ENCODE measurements at regions not wholly inside any gene's neighbourhood (a gene's known extent, or its start where the extent isn't known, plus 50 kb on each side); places are given as distances from the start of the nearest gene placed in this dataset.

- H3K27ac ChIP-seq = no peak overlapping the region
- TF ChIP-seq, protein P1, sequence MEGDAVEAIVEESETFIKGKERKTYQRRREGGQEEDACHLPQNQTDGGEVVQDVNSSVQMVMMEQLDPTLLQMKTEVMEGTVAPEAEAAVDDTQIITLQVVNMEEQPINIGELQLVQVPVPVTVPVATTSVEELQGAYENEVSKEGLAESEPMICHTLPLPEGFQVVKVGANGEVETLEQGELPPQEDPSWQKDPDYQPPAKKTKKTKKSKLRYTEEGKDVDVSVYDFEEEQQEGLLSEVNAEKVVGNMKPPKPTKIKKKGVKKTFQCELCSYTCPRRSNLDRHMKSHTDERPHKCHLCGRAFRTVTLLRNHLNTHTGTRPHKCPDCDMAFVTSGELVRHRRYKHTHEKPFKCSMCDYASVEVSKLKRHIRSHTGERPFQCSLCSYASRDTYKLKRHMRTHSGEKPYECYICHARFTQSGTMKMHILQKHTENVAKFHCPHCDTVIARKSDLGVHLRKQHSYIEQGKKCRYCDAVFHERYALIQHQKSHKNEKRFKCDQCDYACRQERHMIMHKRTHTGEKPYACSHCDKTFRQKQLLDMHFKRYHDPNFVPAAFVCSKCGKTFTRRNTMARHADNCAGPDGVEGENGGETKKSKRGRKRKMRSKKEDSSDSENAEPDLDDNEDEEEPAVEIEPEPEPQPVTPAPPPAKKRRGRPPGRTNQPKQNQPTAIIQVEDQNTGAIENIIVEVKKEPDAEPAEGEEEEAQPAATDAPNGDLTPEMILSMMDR (conservative IDR thresholded peaks at IDR 0.05; ENCODE audit: low read depth) = no peak
- no peak for DNase-seq (ENCODE audit: low spot score)
- POLR2A ChIA-PET (ENCODE audit: low non-redundant PET) = no interaction called here
- CTCF ChIA-PET = interaction anchor here (0.6 to 1.0 kb wide), 2 partner anchors 20 to 44 kb away, joined by 3 read pairs; no protein-coding TSS in a partner anchor
Observed at GRCh38 chr6:1479601-1480221, 90.3 kb downstream of the FOXF2 start.

DNA sequence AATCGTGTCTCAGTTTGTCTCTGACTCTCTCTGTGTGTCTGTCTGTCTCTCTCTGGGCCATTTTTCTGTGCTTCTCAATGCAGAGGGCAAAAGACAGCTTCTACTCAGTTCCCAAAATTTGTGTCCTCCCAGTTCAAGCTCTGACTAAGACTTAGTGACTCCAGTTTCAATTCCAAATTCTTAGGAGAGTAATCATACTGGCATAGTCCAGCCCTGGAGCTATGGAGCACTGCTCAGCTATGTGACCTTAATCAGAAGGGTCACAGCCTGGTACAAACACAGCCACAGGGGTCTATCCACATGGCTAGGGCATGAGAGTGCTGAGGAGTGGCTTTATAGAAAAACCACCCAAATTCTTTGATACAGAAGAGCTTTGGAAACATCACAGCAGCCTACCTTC, 91.9 kb downstream of the FOXF2 start:
- H3K27ac ChIP-seq = peak overlapping the region; percentile 54; the same call in 1 of the 2 replicates
- DNase-seq (ENCODE audit: low spot score) = peak; percentile 80
- ChIA-PET POLR2A (ENCODE audit: low non-redundant PET) (no interaction called here), CTCF (interaction anchor here (0.6 to 0.7 kb wide), 2 partner anchors 14 to 22 kb away, joined by 3 to 4 read pairs; no protein-coding TSS in a partner anchor)
- TF ChIP-seq, protein P1 (conservative IDR thresholded peaks at IDR 0.05; ENCODE audit: low read depth) = no peak

GRCh38 chr6:1482381-1483166, 93.2 kb downstream of the FOXF2 start:
- no peak overlapping the region for H3K27ac ChIP-seq
- DNase-seq (ENCODE audit: low spot score) = peak; percentile 34
- TF ChIP-seq, protein P1 (conservative IDR thresholded peaks at IDR 0.05; ENCODE audit: low read depth) = no peak
- POLR2A ChIA-PET (ENCODE audit: low non-redundant PET) = no interaction called here
- CTCF ChIA-PET = no interaction called here

DNA sequence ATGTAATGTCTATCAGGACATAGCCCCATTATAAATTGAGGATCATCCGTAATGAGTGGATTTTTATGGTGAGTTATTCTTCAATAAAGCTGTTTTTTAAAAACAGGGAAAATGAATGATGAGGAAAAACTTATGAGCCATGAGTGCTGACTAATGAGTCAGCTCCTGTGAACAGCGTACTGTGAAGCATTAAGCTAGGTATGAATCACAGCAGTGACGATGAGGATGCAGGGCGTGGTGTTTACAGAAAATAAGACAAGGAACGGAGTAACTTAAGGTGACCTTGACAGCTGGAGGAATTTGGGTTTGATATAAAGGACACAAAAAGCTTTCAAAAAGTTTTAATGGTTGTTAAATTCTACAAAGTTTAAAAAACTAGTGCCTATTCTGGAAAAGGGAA, 96.3 kb downstream of the FOXF2 start:
- H3K27ac ChIP-seq = no peak overlapping the region
- ChIA-PET CTCF (interaction anchor here (0.7 kb wide), 1 partner anchor 11 kb away, joined by 4 read pairs; no protein-coding TSS in a partner anchor), POLR2A (ENCODE audit: low non-redundant PET) (no interaction called here)
- DNase-seq (ENCODE audit: low spot score) = peak; percentile 89
- TF ChIP-seq, protein P1 (conservative IDR thresholded peaks at IDR 0.05; ENCODE audit: low read depth) = no peak

- no peak for DNase-seq (ENCODE audit: low spot score)
- no peak overlapping the region for H3K27ac ChIP-seq
- TF ChIP-seq, protein P1 (conservative IDR thresholded peaks at IDR 0.05; ENCODE audit: low read depth) = no peak
- ChIA-PET POLR2A (ENCODE audit: low non-redundant PET) (no interaction called here), CTCF (no interaction called here)
Observed at GRCh38 chr6:1486387-1486786, 97.0 kb downstream of the FOXF2 start.

- CTCF ChIA-PET = no interaction called here
- no peak overlapping the region for H3K27ac ChIP-seq
- no peak for DNase-seq (ENCODE audit: low spot score)
- TF ChIP-seq, protein P1 (conservative IDR thresholded peaks at IDR 0.05; ENCODE audit: low read depth) = no peak
- POLR2A ChIA-PET (ENCODE audit: low non-redundant PET) = no interaction called here
Observed at GRCh38 chr6:1487239-1487638, 97.9 kb downstream of the FOXF2 start.
